ENCODE measurements at regions not wholly inside any gene's neighbourhood (a gene's known extent, or its start where the extent isn't known, plus 50 kb on each side); places are given as distances from the start of the nearest gene placed in this dataset.

GRCh38 chr1:191419842-191420241 is 738.4 kb upstream of the RGS18 start:
- no peak overlapping the region for H2AFZ ChIP-seq (ENCODE audit: low read length)
- H3K4me1 ChIP-seq (ENCODE audit: control insufficient read depth, extremely low read depth, insufficient read depth, low read length): no peaks in the 10 kb centered on the region
- H3K27me3 ChIP-seq (ENCODE audit: control insufficient read depth, insufficient read depth, low read length): no peaks in the 10 kb centered on the region
- H3K9ac ChIP-seq (ENCODE audit: insufficient read depth, low read length): no peak overlapping the region
- H3K36me3 ChIP-seq (ENCODE audit: control insufficient read depth, insufficient read depth, low read length): no peaks in the 10 kb centered on the region
- no peak overlapping the region for H3K4me2 ChIP-seq (ENCODE audit: extremely low read depth, insufficient read depth, low read length)
- TF ChIP-seq CTCF (conservative IDR thresholded peaks at IDR 0.05 in 1 of 2, IDR thresholded peaks at IDR 0.05 in 1 of 2; ENCODE audit: low read depth in 1 of 2, low read length in 2 of 2) (no peak), EZH2 (IDR thresholded peaks at IDR 0.05; ENCODE audit: low read length, missing control alignments) (no peak)
- H3K27ac ChIP-seq (ENCODE audit: insufficient read depth, low read length): no peak overlapping the region
- H3K79me2 ChIP-seq (ENCODE audit: control insufficient read depth, insufficient read depth, low read length): no peaks in the 10 kb centered on the region
- H3K4me3 ChIP-seq (replicated peaks in 1 of 4; ENCODE audit: control extremely low read depth in 1 of 4, insufficient read depth in 1 of 4, low read depth in 3 of 4, low read length in 4 of 4): no peak overlapping the region
- DNase-seq (ENCODE audit: low read depth in 2 of 2): no peak
- no peaks in the 10 kb centered on the region for H4K20me1 ChIP-seq (ENCODE audit: control insufficient read depth, extremely low read depth, insufficient read depth, low read length)
- H3K9me3 ChIP-seq (ENCODE audit: control insufficient read depth, insufficient read depth, low read depth, low read length): no peaks in the 10 kb centered on the region

GRCh38 chr1:191427593-191427992 is 730.7 kb upstream of the RGS18 start:
- no peak overlapping the region for H3K27ac ChIP-seq (ENCODE audit: insufficient read depth, low read length)
- no peaks in the 10 kb centered on the region for H3K27me3 ChIP-seq (ENCODE audit: control insufficient read depth, insufficient read depth, low read length)
- H4K20me1 ChIP-seq (ENCODE audit: control insufficient read depth, extremely low read depth, insufficient read depth, low read length): no peaks in the 10 kb centered on the region
- H3K9ac ChIP-seq (ENCODE audit: insufficient read depth, low read length): no peak overlapping the region
- no peaks in the 10 kb centered on the region for H3K4me1 ChIP-seq (ENCODE audit: control insufficient read depth, extremely low read depth, insufficient read depth, low read length)
- no peak overlapping the region for H2AFZ ChIP-seq (ENCODE audit: low read length)
- no peaks in the 10 kb centered on the region for H3K36me3 ChIP-seq (ENCODE audit: control insufficient read depth, insufficient read depth, low read length)
- H3K4me2 ChIP-seq (ENCODE audit: extremely low read depth, insufficient read depth, low read length): no peak overlapping the region
- no peak overlapping the region for H3K4me3 ChIP-seq (replicated peaks in 1 of 4; ENCODE audit: control extremely low read depth in 1 of 4, insufficient read depth in 1 of 4, low read depth in 3 of 4, low read length in 4 of 4)
- no peak for DNase-seq (ENCODE audit: low read depth in 2 of 2)
- TF ChIP-seq CTCF (conservative IDR thresholded peaks at IDR 0.05 in 1 of 2, IDR thresholded peaks at IDR 0.05 in 1 of 2; ENCODE audit: low read depth in 1 of 2, low read length in 2 of 2) (no peak), EZH2 (IDR thresholded peaks at IDR 0.05; ENCODE audit: low read length, missing control alignments) (no peak)
- H3K79me2 ChIP-seq (ENCODE audit: control insufficient read depth, insufficient read depth, low read length): no peaks in the 10 kb centered on the region
- H3K9me3 ChIP-seq (ENCODE audit: control insufficient read depth, insufficient read depth, low read depth, low read length): no peaks in the 10 kb centered on the region

GRCh38 chr1:191432817-191433216 is 725.4 kb upstream of the RGS18 start:
- Histone ChIP-seq H3K9ac (ENCODE audit: insufficient read depth, low read length) (no peak overlapping the region), H3K79me2 (ENCODE audit: control insufficient read depth, insufficient read depth, low read length) (no peaks in the 10 kb centered on the region), H3K36me3 (ENCODE audit: control insufficient read depth, insufficient read depth, low read length) (no peaks in the 10 kb centered on the region), H3K27ac (ENCODE audit: insufficient read depth, low read length) (no peak overlapping the region), H3K9me3 (ENCODE audit: control insufficient read depth, insufficient read depth, low read depth, low read length) (no peaks in the 10 kb centered on the region), H3K4me3 (replicated peaks in 1 of 4; ENCODE audit: control extremely low read depth in 1 of 4, insufficient read depth in 1 of 4, low read depth in 3 of 4, low read length in 4 of 4) (no peak overlapping the region), H3K27me3 (ENCODE audit: control insufficient read depth, insufficient read depth, low read length) (no peaks in the 10 kb centered on the region), H4K20me1 (ENCODE audit: control insufficient read depth, extremely low read depth, insufficient read depth, low read length) (no peaks in the 10 kb centered on the region), H2AFZ (ENCODE audit: low read length) (no peak overlapping the region), H3K4me2 (ENCODE audit: extremely low read depth, insufficient read depth, low read length) (no peak overlapping the region), H3K4me1 (ENCODE audit: control insufficient read depth, extremely low read depth, insufficient read depth, low read length) (no peaks in the 10 kb centered on the region)
- no peak for DNase-seq (ENCODE audit: low read depth in 2 of 2)
- TF ChIP-seq CTCF (conservative IDR thresholded peaks at IDR 0.05 in 1 of 2, IDR thresholded peaks at IDR 0.05 in 1 of 2; ENCODE audit: low read depth in 1 of 2, low read length in 2 of 2) (no peak), EZH2 (IDR thresholded peaks at IDR 0.05; ENCODE audit: low read length, missing control alignments) (no peak)

Measured in fibroblast of lung (primary cell).